SK-N-SH (cell line): ENCODE measurements at regions not wholly inside any gene's neighbourhood (a gene's known extent, or its start where the extent isn't known, plus 50 kb on each side); places are given as distances from the start of the nearest gene placed in this dataset.

Source experiments
- CTCF ChIA-PET: fragments of 300-600, 350-600 bp; formaldehyde crosslinking; extraction: SDS; loops from one replicate; lab custom pipeline; 2021; lab: Yijun Ruan, JAX
- POLR2A ChIA-PET: fragments of 350-600 bp; sonication (Branson Sonifier 250); formaldehyde crosslinking; extraction: SDS; loops from one replicate; lab custom pipeline; 2020; ENCODE audit warnings: antibody characterized with exemption, inconsistent platforms; lab: Yijun Ruan, JAX
- DNase-seq: peaks from one replicate; pipeline ENCODE4 v3.0.0; 2012
- H2AFZ ChIP-seq: fragments of 200-600 bp; sonication (generic); 2 replicates; pipeline ENCODE4 v1.8.1; 2016; ENCODE audit warnings: antibody characterized with exemption, mild to moderate bottlenecking, low read depth
- H3F3A ChIP-seq: fragments of 200-600 bp; sonication (generic); replicated peaks from 2 replicates; pipeline ENCODE3; 2016; ENCODE audit warnings: antibody characterized with exemption, mild to moderate bottlenecking; ENCODE audit not compliant: insufficient read depth
- H3K27ac ChIP-seq, 2 experiments: fragments of 200-500 bp in 1 of 2; fragments of 200-600 bp in 1 of 2; sonication (Bioruptor generic) in 1 of 2; sonication (generic), shearing (Covaris generic) in 1 of 2; 2 replicates each; pipeline versions ENCODE4 v1.5.1 to v1.6.1; 2014 to 2016; ENCODE audit warnings: low read depth in 2 of 2, inconsistent platforms in 1 of 2, low read length in 1 of 2, mild to moderate bottlenecking in 1 of 2, mixed read lengths in 1 of 2
- H3K27me3 ChIP-seq: fragments of 200-600 bp; sonication (generic), shearing (Covaris generic); 2 replicates; pipeline ENCODE4 v1.6.1; 2016; ENCODE audit warnings: mixed run types; ENCODE audit not compliant: insufficient read depth
- H3K36me3 ChIP-seq, 2 experiments: fragments of 200-500 bp in 1 of 2; fragments of 200-600 bp in 1 of 2; sonication (Bioruptor generic) in 1 of 2; sonication (generic) in 1 of 2; replicated peaks in 1 of 2; 2 replicates each; pipeline versions ENCODE3 to v1.5.1; 2014 to 2016; ENCODE audit warnings: low read length in 1 of 2, mild to moderate bottlenecking in 1 of 2; ENCODE audit not compliant: insufficient read depth in 2 of 2, control insufficient read depth in 1 of 2
- H3K4me1 ChIP-seq, 2 experiments: fragments of 200-500 bp in 1 of 2; fragments of 200-600 bp in 1 of 2; sonication (Bioruptor generic) in 1 of 2; sonication (generic), shearing (Covaris generic) in 1 of 2; 2 replicates each; pipeline versions ENCODE4 v1.5.1 to v1.6.1; 2014 to 2016; ENCODE audit warnings: low read depth in 1 of 2, low read length in 1 of 2, mixed run types in 1 of 2; ENCODE audit not compliant: insufficient read depth in 2 of 2, control insufficient read depth in 1 of 2
- H3K4me2 ChIP-seq: fragments of 200-600 bp; sonication (generic), shearing (Covaris generic); 2 replicates; pipeline ENCODE4 v1.6.1; 2017; ENCODE audit warnings: mixed run types
- H3K4me3 ChIP-seq, 2 experiments: fragments of 200-500 bp in 1 of 2; fragments of 200-600 bp in 1 of 2; sonication (Bioruptor generic) in 1 of 2; sonication (generic), shearing (Covaris generic) in 1 of 2; 2 replicates each; pipeline versions ENCODE4 v1.5.1 to v1.8.1; 2014 to 2016; ENCODE audit warnings: low read depth in 2 of 2, inconsistent platforms in 1 of 2, low read length in 1 of 2, mild to moderate bottlenecking in 1 of 2, mixed read lengths in 1 of 2, moderate library complexity in 1 of 2
- H3K79me2 ChIP-seq: fragments of 200-600 bp; sonication (generic); 2 replicates; pipeline ENCODE4 v1.8.1; 2017; ENCODE audit warnings: mild to moderate bottlenecking; ENCODE audit not compliant: insufficient read depth
- H3K9ac ChIP-seq: fragments of 200-600 bp; sonication (generic); 2 replicates; pipeline ENCODE4 v1.6.1; 2017; ENCODE audit warnings: mixed run types
- H3K9me2 ChIP-seq: fragments of 200-600 bp; sonication (generic); 2 replicates; pipeline ENCODE4 v1.6.1; 2017; ENCODE audit warnings: mixed run types
- H3K9me3 ChIP-seq: fragments of 200-600 bp; sonication (generic); 2 replicates; pipeline ENCODE4 v1.6.1; 2017; ENCODE audit warnings: mixed run types, mild to moderate bottlenecking, moderate library complexity
- H4K20me1 ChIP-seq: fragments of 200-600 bp; sonication (generic); 2 replicates; pipeline ENCODE4 v1.6.1; 2017; ENCODE audit warnings: mild to moderate bottlenecking, mixed run types; ENCODE audit not compliant: insufficient read depth
- ELF1 ChIP-seq: IDR thresholded peaks from 2 replicates; pipeline ENCODE4 v1.4.0; 2012
- EZH2phosphoT487 ChIP-seq: fragments of 200-600 bp; sonication (generic); IDR thresholded peaks from 2 replicates; pipeline ENCODE4 v1.6.1; 2017; ENCODE audit warnings: low read depth, mixed run types, mild to moderate bottlenecking, antibody characterized with exemption, moderate library complexity, borderline replicate concordance
- FOSL2 ChIP-seq: IDR thresholded peaks from 2 replicates; pipeline ENCODE4 v1.4.0; 2012; ENCODE audit warnings: low read depth, mild to moderate bottlenecking, moderate library complexity, borderline replicate concordance
- FOXJ3 ChIP-seq: sonication (generic); formaldehyde crosslinking; IDR thresholded peaks from 2 replicates; pipeline ENCODE4 v1.5.1; 2020; ENCODE audit warnings: mild to moderate bottlenecking, missing genetic modification reagents
- NFIC ChIP-seq: IDR thresholded peaks from 2 replicates; pipeline ENCODE4 v1.4.0; 2012; ENCODE audit warnings: borderline replicate concordance
- RCOR1 ChIP-seq: fragments of 150-350 bp; IDR thresholded peaks from 2 replicates; pipeline ENCODE4 v1.6.1; 2017; ENCODE audit warnings: antibody characterized with exemption, low read length
- SIN3A ChIP-seq: IDR thresholded peaks from 2 replicates; pipeline ENCODE4 v1.6.1; 2012; ENCODE audit warnings: low read depth, mild to moderate bottlenecking, low read length, moderate library complexity, borderline replicate concordance
- SMC3 ChIP-seq: IDR thresholded peaks from 2 replicates; pipeline ENCODE4 v1.6.1; 2012; ENCODE audit warnings: low read depth, low read length, improper control_type of control experiment
- WGBS: methylation state at CpG from one replicate; pipeline ENCODE4 v1.1.6; 2017; ENCODE audit warnings: low lambda C conversion rate; 5-methylcytosine and 5-hydroxymethylcytosine counted together
- TF ChIP-seq, protein P1 (sequence below): IDR thresholded peaks from 2 replicates; pipeline ENCODE4 v1.4.0; 2012; ENCODE audit warnings: low read depth, borderline replicate concordance
- TF ChIP-seq, protein P2 (sequence below): IDR thresholded peaks from 2 replicates; pipeline ENCODE4 v1.6.1; 2012; ENCODE audit warnings: mild to moderate bottlenecking, low read depth, low read length, moderate library complexity
- TF ChIP-seq, protein P3 (sequence below): fragments of 150-350 bp; IDR thresholded peaks from 2 replicates; pipeline ENCODE4 v1.6.1; 2017; ENCODE audit warnings: antibody characterized with exemption, low read length, low read depth, borderline replicate concordance
- TF ChIP-seq, protein P4 (sequence below): IDR thresholded peaks from 2 replicates; pipeline ENCODE4; 2012
- TF ChIP-seq, protein P5 (sequence below): IDR thresholded peaks from 2 replicates; pipeline ENCODE4 v1.4.0; 2012; ENCODE audit warnings: low read depth, borderline replicate concordance

DNA sequence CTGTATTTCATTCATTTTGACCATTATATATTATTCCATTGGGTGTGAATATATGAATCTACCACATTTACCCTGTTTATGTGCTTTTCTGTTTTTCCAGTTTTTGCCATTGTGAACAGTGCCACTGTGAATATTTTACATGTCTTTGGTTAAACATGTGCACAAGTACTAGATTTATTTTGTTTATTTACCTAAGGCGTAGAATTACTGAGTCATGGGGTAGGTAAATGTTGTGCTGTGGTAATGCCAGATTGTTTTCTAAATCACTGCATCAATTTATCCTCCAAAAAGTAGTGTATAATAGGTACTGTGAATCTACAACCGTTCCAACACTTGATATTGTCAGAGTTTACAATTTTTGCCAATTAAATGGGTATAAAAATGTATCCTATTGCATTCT, 362.1 kb upstream of the AGTR1 start:
- Histone ChIP-seq H3K27ac (no peak overlapping the region), H3K9ac (no peak overlapping the region), H3K27me3 (no peaks in the 10 kb centered on the region), H3F3A (no peaks in the 10 kb centered on the region), H3K4me2 (no peak overlapping the region), H3K9me2 (no peaks in the 10 kb centered on the region), H4K20me1 (no peaks in the 10 kb centered on the region), H3K4me1 (peaks cover 0 to 3% of the 10 kb centered on the region in 2 experiments; a peak in 2 of 4 replicates), H3K36me3 (no peaks in the 10 kb centered on the region), H3K4me3 (no peak overlapping the region), H2AFZ (no peak overlapping the region), H3K79me2 (no peaks in the 10 kb centered on the region), H3K9me3 (no peaks in the 10 kb centered on the region)
- WGBS = 53% methylated on average over 2 of the region's 2 CpGs
- DNase-seq = no peak
- ChIA-PET POLR2A (no interaction called here), CTCF (no interaction called here)
- TF ChIP-seq EZH2phosphoT487 = no peak
- TF ChIP-seq, protein P1, sequence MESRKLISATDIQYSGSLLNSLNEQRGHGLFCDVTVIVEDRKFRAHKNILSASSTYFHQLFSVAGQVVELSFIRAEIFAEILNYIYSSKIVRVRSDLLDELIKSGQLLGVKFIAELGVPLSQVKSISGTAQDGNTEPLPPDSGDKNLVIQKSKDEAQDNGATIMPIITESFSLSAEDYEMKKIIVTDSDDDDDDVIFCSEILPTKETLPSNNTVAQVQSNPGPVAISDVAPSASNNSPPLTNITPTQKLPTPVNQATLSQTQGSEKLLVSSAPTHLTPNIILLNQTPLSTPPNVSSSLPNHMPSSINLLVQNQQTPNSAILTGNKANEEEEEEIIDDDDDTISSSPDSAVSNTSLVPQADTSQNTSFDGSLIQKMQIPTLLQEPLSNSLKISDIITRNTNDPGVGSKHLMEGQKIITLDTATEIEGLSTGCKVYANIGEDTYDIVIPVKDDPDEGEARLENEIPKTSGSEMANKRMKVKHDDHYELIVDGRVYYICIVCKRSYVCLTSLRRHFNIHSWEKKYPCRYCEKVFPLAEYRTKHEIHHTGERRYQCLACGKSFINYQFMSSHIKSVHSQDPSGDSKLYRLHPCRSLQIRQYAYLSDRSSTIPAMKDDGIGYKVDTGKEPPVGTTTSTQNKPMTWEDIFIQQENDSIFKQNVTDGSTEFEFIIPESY = no peak
- no peak for TF ChIP-seq RCOR1
- TF ChIP-seq, protein P2, sequence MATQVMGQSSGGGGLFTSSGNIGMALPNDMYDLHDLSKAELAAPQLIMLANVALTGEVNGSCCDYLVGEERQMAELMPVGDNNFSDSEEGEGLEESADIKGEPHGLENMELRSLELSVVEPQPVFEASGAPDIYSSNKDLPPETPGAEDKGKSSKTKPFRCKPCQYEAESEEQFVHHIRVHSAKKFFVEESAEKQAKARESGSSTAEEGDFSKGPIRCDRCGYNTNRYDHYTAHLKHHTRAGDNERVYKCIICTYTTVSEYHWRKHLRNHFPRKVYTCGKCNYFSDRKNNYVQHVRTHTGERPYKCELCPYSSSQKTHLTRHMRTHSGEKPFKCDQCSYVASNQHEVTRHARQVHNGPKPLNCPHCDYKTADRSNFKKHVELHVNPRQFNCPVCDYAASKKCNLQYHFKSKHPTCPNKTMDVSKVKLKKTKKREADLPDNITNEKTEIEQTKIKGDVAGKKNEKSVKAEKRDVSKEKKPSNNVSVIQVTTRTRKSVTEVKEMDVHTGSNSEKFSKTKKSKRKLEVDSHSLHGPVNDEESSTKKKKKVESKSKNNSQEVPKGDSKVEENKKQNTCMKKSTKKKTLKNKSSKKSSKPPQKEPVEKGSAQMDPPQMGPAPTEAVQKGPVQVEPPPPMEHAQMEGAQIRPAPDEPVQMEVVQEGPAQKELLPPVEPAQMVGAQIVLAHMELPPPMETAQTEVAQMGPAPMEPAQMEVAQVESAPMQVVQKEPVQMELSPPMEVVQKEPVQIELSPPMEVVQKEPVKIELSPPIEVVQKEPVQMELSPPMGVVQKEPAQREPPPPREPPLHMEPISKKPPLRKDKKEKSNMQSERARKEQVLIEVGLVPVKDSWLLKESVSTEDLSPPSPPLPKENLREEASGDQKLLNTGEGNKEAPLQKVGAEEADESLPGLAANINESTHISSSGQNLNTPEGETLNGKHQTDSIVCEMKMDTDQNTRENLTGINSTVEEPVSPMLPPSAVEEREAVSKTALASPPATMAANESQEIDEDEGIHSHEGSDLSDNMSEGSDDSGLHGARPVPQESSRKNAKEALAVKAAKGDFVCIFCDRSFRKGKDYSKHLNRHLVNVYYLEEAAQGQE = no peak
- no peak for TF ChIP-seq SIN3A
- TF ChIP-seq, protein P3, sequence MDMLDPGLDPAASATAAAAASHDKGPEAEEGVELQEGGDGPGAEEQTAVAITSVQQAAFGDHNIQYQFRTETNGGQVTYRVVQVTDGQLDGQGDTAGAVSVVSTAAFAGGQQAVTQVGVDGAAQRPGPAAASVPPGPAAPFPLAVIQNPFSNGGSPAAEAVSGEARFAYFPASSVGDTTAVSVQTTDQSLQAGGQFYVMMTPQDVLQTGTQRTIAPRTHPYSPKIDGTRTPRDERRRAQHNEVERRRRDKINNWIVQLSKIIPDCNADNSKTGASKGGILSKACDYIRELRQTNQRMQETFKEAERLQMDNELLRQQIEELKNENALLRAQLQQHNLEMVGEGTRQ = no peak
- TF ChIP-seq, protein P4, sequence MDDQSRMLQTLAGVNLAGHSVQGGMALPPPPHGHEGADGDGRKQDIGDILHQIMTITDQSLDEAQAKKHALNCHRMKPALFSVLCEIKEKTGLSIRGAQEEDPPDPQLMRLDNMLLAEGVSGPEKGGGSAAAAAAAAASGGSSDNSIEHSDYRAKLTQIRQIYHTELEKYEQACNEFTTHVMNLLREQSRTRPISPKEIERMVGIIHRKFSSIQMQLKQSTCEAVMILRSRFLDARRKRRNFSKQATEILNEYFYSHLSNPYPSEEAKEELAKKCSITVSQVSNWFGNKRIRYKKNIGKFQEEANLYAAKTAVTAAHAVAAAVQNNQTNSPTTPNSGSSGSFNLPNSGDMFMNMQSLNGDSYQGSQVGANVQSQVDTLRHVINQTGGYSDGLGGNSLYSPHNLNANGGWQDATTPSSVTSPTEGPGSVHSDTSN = no peak
- TF ChIP-seq, protein P5, sequence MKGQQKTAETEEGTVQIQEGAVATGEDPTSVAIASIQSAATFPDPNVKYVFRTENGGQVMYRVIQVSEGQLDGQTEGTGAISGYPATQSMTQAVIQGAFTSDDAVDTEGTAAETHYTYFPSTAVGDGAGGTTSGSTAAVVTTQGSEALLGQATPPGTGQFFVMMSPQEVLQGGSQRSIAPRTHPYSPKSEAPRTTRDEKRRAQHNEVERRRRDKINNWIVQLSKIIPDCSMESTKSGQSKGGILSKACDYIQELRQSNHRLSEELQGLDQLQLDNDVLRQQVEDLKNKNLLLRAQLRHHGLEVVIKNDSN = no peak
- no peak for TF ChIP-seq SMC3
- no peak for TF ChIP-seq FOXJ3
- TF ChIP-seq NFIC = no peak
- no peak for TF ChIP-seq FOSL2
- TF ChIP-seq ELF1 = no peak
